SKM-1 (cell line): ENCODE measurements at regions not wholly inside any gene's neighbourhood (a gene's known extent, or its start where the extent isn't known, plus 50 kb on each side); places are given as distances from the start of the nearest gene placed in this dataset.
"Not testable (repeated sequence)": the region's sequence is repeated elsewhere in the genome, so short reads cannot be mapped to it uniquely, and the experiment has no call there.

ENCODE experiments used
- DNase-seq: peaks from one replicate; lab custom pipeline; 2025; ENCODE audit not compliant: unreplicated experiment; lab: John Stamatoyannopoulos, UW

- DNase-seq = no peak
These were observed 258.6 kb downstream of the STIM2 start for GRCh38 chr4:27119239-27119638.

- no peak for DNase-seq
These were observed 261.2 kb downstream of the STIM2 start for GRCh38 chr4:27121830-27122229.

- no peak for DNase-seq
These were observed 262.6 kb downstream of the STIM2 start for GRCh38 chr4:27123123-27123768.

- DNase-seq = no peak
These were observed 263.1 kb downstream of the STIM2 start for GRCh38 chr4:27123769-27124124.

GRCh38 chr4:27126895-27127294, 266.3 kb downstream of the STIM2 start:
- DNase-seq = not testable (repeated sequence)

- no peak for DNase-seq
These were observed 267.8 kb downstream of the STIM2 start for GRCh38 chr4:27128443-27128842.

GRCh38 chr4:27129871-27130366, 269.3 kb downstream of the STIM2 start:
- no peak for DNase-seq

- DNase-seq = no peak
These were observed 271.9 kb downstream of the STIM2 start for GRCh38 chr4:27132497-27132896.

GRCh38 chr4:27140486-27140885, 279.8 kb downstream of the STIM2 start:
- no peak for DNase-seq

GRCh38 chr4:27141530-27141929, 280.9 kb downstream of the STIM2 start:
- no peak for DNase-seq

- no peak for DNase-seq
These were observed 282.2 kb downstream of the STIM2 start for GRCh38 chr4:27142841-27143240.

GRCh38 chr4:27145597-27145996, 285.0 kb downstream of the STIM2 start:
- DNase-seq = no peak

GRCh38 chr4:27148211-27148895, 287.7 kb downstream of the STIM2 start:
- no peak for DNase-seq

- no peak for DNase-seq
These were observed 289.0 kb downstream of the STIM2 start for GRCh38 chr4:27149541-27150212.

GRCh38 chr4:27152703-27153102, 292.1 kb downstream of the STIM2 start:
- no peak for DNase-seq

GRCh38 chr4:27154706-27155105, 294.1 kb downstream of the STIM2 start:
- no peak for DNase-seq

GRCh38 chr4:27161191-27161590, 300.6 kb downstream of the STIM2 start:
- no peak for DNase-seq

- no peak for DNase-seq
These were observed 308.1 kb downstream of the STIM2 start for GRCh38 chr4:27168783-27169182.

GRCh38 chr4:27173280-27173679, 312.6 kb downstream of the STIM2 start:
- DNase-seq = no peak

- DNase-seq = peak; percentile 26
These were observed 315.8 kb downstream of the STIM2 start for GRCh38 chr4:27176400-27176799.

- no peak for DNase-seq
These were observed 316.2 kb downstream of the STIM2 start for GRCh38 chr4:27176881-27177280.

- DNase-seq = no peak
These were observed 317.4 kb downstream of the STIM2 start for GRCh38 chr4:27178061-27178460.
